ENCODE measurements at regions not wholly inside any gene's neighbourhood (a gene's known extent, or its start where the extent isn't known, plus 50 kb on each side); places are given as distances from the start of the nearest gene placed in this dataset.
A peak's percentile ranks its signal among the peaks of the same experiment; 100 is the strongest.

- peak; percentile 24 for TF ChIP-seq CTCF (IDR thresholded peaks at IDR 0.05; ENCODE audit: insufficient read depth, low read length)
- H3K4me3 ChIP-seq (ENCODE audit: low read depth, low read length): no peak overlapping the region
- peak; percentile 90 for DNase-seq (ENCODE audit: low read depth)
Measured at GRCh38 chr1:218674280-218674773, 329.2 kb downstream of the TGFB2 start.

- no peak for DNase-seq (ENCODE audit: low read depth)
- no peak overlapping the region for H3K4me3 ChIP-seq (ENCODE audit: low read depth, low read length)
- no peak for TF ChIP-seq CTCF (IDR thresholded peaks at IDR 0.05; ENCODE audit: insufficient read depth, low read length)
Measured at GRCh38 chr1:218677026-218677425, 331.9 kb downstream of the TGFB2 start.

GRCh38 chr1:218679391-218679790 lies 334.3 kb downstream of the TGFB2 start:
- no peak overlapping the region for H3K4me3 ChIP-seq (ENCODE audit: low read depth, low read length)
- DNase-seq (ENCODE audit: low read depth): no peak
- TF ChIP-seq CTCF (IDR thresholded peaks at IDR 0.05; ENCODE audit: insufficient read depth, low read length): no peak

- TF ChIP-seq CTCF (IDR thresholded peaks at IDR 0.05; ENCODE audit: insufficient read depth, low read length): no peak
- DNase-seq (ENCODE audit: low read depth): no peak
- no peak overlapping the region for H3K4me3 ChIP-seq (ENCODE audit: low read depth, low read length)
Measured at GRCh38 chr1:218679988-218680748, 335.0 kb downstream of the TGFB2 start.

- TF ChIP-seq CTCF (IDR thresholded peaks at IDR 0.05; ENCODE audit: insufficient read depth, low read length): peak; percentile 11
- no peak overlapping the region for H3K4me3 ChIP-seq (ENCODE audit: low read depth, low read length)
- no peak for DNase-seq (ENCODE audit: low read depth)
Measured at GRCh38 chr1:218683242-218683641, 338.1 kb downstream of the TGFB2 start.

- TF ChIP-seq CTCF (IDR thresholded peaks at IDR 0.05; ENCODE audit: insufficient read depth, low read length): no peak
- peak; percentile 67 for DNase-seq (ENCODE audit: low read depth)
- no peak overlapping the region for H3K4me3 ChIP-seq (ENCODE audit: low read depth, low read length)
Measured at GRCh38 chr1:218686258-218686657, 341.1 kb downstream of the TGFB2 start.

Data from fibroblast of the aortic adventitia (primary cell).